Astrocyte of the hippocampus (primary cell): ENCODE measurements at regions not wholly inside any gene's neighbourhood (a gene's known extent, or its start where the extent isn't known, plus 50 kb on each side); places are given as distances from the start of the nearest gene placed in this dataset.

Source experiments
- DNase-seq: peaks from one replicate; pipeline ENCODE4 v3.0.0; 2011; ENCODE audit warnings: low read depth, low spot score

DNA sequence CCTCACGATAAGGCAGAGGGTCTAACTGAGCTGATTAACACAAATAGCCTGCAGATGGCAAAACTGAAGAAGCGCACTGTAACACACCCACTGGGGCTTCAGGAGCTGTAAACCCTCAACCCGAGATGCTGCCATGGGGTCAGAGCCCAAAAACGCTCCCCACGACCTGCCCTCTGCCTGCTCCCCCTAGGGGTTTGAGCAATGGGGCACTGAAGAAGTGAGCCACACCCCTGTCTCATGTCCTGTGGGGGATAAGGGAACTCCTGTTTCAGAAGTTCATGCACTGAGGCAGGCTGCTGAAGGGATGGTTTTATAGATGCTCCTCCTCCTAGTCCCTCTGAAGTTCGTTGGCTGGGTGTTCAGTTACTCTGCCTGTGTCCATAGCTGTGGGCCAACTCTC is 105.9 kb upstream of the CELF4 start:
- DNase-seq: no peak

DNA sequence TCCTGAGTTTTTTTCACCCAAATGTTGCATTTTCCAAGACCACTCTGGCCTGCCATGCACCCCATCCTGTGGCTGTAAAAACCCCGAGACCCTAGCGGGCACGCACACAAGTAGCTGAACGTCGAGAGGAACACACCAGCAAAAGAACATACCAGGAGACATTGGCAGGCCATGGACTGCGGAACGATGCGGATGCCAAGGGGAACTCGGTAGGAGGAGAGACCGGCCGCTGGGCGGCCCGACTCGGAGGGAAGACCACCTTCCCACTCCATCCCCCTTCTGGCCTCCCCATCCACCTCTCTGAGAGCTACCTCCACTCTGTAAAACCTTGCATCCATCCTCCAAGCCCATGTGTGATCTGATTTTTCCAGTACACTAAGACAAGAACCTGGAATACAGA is 105.5 kb upstream of the CELF4 start:
- no peak for DNase-seq

DNA sequence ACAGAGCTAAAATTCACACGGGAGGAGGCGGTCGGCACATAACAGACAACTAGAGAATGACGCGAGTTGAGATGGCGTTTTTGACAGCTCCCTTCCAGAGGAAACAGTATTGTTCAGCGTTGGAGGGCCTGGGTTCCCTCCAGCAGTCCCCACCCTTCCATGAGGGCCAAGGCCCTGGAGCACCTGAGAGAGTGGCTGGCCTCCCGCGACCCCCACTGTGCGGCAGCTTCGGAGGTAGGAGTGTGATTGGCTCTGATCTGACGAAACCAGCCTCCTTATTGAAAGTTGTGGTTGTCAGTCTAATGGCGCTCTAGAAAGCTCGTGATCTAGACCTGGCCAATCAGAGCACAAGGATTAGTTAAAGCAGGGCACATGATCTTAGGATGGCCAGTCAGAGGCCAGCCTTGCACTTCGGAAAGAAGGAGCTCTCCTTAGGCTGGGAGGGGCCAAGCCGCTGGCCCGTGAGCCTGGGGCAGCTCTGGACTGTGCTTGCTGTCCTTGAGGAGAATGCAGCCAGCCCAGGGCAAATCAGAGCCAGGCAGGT is 104.5 kb upstream of the CELF4 start:
- DNase-seq: no peak

DNA sequence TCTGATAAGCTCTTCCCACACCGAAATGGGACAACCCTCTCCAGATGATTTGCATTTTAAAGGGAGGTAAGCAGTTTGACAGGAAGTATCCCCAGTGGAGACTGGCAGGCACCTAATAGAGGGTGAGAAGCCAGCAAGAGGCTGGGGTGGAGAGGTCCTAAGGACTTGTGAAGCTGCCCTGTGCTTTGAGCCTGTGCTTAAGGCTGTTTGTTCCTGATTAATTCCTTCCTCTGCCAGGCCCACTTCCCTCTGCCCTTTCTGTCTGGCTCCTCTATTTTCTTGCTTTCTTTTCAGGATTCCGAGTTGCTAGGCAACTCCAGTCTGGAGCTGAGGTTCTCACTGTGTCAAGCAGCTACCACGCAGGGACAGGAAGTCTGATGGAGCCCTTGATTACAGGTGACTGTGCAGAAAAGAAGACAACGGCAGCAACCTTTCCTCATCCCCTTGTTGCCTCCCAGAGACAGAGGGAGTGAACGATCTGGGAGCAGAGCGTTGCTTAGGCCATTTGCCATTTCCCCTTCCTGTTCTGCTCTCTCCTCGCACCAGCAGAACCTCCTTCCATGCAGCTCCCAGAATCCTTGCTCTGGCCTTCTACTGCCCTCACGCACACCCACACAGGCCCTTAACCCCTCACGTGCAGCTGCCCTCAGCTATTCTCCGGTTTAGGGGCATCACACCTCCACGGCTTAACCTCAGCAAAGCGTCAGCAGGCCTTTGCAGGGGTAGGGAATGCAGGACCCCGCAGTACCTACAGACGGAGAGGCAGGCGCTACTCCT is 103.6 kb upstream of the CELF4 start:
- DNase-seq: peak; percentile 4

DNA sequence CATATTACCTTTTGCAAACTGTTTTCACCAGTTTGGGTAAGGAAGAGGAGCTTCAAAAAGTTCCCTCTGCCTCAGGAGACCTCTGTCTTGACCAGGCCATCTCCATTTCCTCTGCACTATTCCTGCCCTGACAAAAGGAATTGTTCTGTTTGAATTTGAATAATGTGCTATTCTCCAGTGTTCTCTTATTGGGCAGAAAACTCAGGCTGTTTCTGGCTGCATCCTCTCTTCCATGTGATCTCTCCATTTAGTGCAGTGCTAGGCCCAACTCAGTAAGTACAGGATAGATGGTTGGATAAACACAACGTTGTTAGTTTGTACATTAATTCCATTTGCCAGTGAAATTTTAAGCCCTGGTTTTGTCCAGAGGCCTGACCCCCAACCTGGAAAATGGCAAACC is 102.2 kb upstream of the CELF4 start:
- DNase-seq: no peak

DNA sequence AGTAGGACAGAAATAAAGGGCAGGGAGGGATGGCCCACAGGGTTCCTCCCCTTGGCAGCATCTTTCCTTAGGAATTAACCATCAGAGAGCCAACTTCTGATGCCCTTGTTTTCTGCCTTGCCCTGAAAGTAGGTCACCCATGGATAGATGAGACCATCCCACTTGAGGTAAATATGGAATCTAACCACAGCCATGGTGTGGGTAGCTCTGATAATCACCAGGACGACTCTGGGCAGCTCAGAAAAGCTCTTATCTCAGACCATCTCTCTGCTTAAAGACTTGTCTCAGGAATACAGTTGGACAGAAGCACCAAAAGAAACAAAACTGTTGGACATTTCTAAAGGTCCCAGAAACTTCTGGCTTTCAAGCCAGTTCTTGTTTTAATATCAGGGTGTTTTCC is 101.4 kb upstream of the CELF4 start:
- DNase-seq: no peak

DNA sequence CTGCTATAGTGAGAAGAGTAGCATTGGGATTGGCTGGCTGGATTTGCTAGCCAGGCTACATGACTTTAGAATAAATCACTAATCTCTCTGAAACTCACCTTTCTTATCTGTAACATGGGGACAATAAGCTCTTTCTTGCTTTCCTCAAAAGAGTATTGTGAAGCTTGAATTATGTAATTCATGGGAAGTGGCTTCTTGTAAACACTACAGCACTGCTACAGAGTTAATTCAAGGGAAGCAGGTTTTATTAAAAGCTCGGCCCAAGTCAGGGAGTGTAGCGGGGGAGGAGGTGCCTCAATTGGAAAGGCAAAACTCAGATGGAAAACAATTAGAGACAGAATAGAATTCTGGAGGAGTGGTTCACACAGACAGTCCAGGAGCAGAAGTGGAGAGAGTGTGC is 100.9 kb upstream of the CELF4 start:
- no peak for DNase-seq

DNA sequence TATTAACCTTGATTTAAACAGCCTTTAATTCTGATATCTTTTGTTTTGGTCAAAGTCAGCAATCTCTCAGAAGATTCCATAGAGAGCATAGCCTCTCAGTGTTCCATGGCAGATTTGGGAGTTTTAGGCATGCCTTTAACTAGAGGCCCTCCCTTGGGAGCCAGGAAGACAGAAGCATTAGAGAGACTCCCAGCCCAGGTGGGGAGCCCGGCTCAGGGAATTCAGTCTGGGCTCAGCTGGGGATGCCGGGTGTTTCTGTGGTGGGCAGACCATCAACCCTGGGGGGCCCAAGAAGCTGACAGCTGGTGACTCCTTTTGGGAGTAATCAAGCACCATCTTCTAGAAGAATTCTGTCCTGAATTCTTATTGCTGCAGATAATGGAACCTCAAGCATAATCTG is 99.7 kb upstream of the CELF4 start:
- no peak for DNase-seq

DNA sequence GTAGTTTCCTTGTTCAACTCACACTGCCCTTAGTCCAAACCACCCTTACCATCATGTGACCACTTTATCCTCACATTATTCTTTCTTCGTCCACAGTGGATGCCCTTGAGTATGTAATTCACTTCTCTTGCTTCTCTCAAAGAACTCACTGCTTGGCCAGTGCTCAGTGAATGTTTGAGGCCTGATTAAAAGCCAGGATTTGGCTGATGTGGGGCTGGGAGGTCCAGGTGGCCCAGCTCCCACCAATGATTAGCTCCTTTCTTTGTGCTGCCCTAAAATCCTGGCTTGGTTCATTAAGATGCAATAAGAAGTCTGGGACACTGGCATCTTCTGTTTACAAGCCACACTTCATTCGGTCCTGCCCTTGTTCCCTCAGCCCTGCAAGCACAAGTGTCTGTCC is 97.8 kb upstream of the CELF4 start:
- no peak for DNase-seq

DNA sequence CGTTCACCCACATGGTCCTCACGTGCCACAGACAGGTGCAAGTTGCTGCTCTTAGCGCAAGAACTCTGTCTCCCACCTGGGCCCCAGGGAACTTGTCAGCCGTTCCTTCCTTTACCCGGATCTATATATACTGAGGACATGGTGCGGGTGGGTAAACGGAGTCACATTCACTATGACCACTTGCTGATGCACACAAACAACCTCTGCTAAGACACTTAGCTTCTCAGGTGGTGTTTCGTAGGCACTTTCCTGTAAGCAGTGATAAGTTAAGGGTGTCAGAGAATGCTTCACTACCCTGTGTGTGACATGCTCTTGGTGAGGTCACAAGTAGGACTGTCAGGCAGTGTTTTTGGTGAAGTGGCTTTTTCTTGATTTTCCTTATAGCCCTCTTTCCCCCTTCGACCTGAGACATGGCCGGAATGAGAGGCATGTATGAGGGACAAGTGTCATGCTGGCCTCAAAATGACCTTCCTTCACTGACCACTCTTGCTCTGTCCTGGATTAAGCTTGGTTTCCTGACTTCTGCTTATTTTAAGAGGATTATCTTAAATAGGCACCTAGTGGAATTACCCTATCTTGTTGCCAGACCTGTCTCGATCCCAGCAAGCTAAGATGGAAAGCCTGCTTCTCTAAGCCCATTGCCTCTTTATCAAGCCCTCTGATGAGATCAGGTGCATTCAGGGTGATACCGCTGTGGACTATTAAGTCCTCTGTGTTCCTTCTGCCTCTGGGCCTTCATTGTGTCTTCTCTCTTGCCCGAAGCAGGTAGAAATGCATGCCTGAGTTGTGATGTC is 97.1 kb upstream of the CELF4 start:
- no peak for DNase-seq

DNA sequence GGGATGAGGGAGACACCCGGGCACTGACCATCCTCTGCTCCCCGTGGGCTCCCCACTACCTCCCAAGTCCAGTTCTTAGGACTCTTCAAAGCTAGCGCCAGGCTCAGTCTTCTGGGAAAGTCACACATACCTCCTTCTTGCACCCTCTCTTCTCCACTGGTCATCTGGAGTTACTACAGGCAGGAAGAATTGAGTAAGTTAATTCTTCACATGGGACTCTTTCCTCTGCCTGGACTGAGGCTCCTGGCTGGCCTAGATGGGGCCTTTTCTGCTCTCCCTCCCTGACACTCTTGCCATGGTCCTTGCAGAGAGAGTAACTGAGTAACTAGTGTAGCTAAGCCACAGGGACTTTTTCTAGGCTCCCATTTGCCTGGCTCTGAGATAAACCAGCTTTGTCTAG is 96.5 kb upstream of the CELF4 start:
- DNase-seq: no peak

DNA sequence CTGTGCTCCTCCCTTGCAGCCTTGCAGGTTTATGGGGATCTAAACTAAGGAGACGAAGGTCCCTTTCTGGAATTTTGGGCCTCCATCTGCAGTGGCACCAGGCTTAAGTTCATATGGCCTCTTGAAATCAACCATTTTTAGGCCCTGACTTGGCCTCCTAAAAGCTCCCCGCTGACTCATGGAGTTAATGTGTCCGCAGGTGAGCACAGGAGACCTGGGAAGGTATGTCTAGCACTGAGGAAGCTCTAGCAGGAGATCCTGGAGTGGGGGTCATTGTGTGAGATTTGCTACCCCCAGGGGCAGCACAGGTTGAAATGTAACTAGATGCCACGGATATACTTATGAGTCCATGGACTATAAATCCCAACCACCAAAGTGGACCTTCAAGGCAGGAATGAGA is 95.9 kb upstream of the CELF4 start:
- no peak for DNase-seq

DNA sequence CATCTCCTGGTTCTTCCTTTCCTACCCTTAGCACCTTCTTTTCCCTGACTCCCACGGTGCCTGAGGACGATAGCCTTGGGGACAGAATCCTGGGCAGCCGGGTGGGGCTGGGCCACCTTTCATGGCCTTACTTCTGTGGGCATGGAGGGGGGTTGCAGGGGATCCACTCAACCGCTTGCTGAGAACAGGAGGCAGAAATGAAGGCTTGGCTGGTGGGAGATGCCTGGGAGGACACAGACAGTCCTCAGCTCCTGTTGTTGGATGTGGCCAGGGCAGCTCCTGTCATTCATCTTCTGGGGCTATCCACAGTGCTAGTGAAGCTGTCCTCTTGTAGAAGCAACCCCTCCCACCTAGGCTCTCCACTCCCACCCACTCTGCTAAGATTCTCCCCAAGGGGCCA is 95.5 kb upstream of the CELF4 start:
- no peak for DNase-seq

DNA sequence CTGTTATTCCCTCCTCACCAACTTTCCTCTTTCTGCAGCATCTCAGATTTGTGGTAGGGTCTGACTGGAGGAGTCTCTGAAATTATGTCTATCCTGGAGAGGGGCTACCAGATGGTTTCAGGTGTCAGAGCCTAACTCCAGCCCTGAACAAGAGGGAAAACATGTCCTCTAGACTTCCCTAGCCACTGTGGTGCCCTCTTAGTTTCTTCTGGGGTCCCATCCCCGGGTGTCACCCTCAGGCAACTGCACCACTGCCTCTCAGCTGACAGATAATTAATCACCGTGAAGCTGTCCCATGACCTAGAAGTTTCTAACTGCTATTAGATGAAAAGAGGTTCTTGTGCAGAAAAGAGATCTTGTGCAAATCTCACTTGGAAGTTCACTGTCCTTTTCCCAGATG is 95.1 kb upstream of the CELF4 start:
- DNase-seq: no peak

DNA sequence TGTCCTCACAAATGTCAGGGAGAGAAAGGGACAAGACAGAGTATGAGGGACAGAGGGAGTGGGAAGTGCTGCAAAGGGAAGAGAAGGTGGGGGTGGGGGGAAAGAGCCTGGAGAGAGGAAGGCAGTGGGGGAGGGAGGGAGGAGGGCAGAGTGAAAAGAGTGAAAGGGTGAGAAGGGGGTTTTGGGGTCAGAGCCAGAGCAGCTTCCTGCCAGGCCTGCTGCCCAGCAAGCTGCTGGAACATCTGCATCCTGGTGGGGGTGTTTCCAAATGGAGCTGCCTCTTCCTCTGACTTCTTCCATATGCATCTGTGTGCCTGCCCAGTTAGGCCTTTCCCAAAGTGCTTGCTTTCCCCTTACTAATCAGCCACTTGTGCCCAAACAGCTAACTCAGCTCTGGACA is 94.3 kb upstream of the CELF4 start:
- DNase-seq: no peak

DNA sequence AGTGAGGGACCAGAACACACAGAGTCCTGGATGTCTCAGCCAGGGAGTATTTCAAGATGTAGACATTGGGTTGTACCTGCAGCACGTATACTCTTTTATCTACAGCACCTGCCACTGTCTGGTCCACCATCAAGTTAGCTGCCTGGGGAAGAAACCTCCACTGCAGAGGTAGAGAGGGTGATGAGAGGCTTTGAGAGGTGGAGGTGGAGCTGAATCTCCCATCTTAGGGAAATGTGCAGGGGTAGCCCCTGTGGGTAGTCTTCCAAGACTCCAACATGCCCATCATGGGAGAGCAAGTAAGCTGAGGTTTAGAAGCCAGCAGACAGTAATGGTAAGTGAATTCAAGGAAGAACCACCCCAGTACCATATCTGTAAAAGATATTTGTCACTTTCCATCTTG is 93.3 kb upstream of the CELF4 start:
- no peak for DNase-seq

DNA sequence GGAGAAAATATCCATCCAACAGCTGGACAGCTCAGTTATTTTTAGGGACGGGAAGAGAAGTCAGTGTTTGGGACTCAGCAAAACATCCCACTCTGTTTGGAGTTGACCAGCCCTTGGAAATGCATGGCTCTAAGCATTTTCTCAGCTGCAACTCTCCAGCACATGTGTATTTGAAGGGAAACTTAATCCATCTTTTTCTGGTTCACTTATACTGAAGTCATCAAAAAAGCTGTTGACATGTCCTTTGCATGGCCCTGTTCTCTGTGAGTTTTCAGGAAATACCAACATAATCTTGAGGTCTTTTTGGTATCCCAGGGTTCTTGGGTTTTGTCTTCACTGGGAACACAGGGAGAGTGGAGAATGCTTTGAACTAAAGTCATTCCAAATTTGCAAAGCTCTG is 91.9 kb upstream of the CELF4 start:
- DNase-seq: no peak

DNA sequence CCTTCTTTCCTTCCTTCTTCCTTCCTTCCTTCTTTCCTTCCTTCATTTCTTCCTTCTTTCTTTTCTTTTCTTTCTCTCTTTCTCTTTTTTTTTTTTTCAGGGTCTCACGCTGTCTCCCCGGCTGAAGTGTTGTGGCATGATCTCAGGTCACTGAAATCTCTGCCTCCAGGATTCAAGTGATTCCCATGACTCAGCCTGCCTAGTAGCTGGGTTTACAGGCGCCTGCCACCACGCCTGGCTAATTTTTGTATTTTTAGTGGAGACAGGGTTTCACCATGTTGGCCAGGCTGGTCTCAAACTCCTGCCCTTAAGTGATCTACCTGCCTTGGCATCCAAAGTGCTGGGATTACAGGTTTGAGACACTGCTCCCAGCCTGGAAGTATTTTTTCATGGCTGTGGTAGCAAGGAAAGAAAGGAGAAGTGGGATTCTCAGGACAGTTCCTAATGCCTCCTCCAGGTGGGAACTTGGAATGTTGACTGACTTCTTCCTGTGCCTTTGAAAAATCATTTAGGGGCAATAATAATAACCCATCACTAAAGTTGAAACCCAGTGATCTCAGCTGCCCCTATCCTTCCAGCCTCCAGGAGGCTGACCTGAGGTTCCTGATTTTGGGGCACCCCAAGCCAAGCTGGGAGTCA is 89.3 kb upstream of the CELF4 start:
- no peak for DNase-seq

DNA sequence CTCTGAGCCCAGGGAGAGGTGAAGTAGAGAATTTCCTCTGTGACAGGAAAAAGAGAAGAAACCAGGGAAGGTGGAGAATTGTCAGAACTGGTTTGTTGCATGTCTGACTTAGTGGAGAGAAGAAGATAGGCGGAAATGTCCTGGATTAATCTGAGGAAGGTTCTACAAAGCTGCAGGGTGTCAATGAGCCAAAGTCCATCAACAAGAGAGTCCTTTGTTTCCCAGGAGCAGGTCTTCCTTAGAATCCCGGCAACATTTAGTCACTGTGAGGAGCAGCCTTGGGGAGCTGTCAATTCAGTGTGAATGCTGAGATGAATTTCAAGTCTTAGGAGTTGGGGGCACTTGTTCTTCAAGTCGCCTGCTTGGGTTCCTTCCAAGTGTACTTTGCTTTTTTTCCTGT is 88.4 kb upstream of the CELF4 start:
- DNase-seq: no peak

DNA sequence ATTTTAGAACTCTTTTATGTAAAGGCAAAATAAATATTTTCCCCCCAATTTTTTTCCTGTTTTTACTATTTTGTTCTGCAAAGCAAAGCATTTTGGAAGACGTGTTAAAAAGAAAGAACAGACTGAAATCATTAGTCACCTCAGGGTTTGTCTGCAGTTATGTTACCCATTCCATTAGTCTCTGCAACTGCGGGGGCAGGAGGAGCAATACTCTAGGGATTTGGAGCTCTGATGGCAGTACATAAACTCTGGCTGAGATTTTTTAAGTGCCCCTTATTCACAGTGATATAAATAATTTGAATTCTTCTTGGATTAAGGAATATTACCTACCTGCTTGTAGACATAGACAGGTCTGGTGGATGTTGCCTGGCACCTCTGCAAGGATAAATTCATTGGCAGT is 88.0 kb upstream of the CELF4 start:
- DNase-seq: no peak

DNA sequence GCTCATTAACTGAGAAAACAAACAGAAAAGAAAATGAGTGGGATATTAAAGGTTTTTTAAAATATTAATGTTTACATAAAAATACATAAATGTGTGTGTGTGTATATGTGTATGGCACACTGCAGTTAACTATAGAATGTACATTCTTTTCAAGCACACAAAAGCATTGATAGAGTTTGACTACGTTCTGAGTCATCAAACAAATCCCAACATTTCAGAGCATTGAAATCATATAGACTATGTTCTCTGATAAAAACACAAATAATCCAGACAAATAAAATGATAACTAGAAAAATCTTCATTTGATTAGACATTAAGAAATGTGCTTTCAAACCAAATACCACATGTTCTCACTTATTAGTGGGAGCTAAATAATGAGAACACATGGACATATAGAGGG is 84.3 kb upstream of the CELF4 start:
- DNase-seq: no peak

DNA sequence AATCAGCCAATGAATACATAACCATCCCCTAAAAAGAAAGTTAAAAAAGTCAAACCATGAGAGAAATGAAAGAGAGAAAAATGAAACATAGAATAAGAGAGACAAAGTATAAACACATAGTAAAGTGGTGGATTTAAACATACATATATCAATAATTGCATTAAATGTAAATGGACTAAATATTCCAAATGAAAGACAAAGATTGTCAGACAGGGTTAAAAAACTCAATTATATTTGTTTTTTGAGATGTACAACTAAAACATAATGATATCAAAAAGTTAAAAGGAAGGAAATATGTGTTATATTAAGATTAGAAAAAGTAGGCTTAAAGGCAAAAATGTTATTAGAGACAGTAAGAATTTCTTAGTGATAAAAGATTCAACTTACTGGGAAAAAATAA is 83.8 kb upstream of the CELF4 start:
- DNase-seq: no peak

DNA sequence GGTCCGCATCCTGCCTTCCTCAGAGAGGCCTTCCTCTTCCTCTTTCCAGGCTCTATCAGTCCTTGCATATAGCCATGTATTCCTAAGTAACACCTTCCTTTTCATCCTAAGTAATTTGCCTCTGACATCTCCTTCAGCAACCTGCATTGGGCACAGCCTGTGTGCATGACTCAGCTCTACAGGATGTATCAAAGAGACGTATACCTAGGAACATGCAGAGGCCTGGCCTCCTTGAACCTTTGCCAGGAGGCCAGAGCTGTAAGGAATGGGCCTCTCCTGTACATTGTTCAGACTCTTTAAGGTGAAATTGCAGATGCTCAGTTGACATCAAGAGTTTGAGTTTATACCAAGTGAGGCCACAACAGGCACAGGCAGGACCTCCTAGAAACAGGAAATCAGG is 76.0 kb upstream of the CELF4 start:
- DNase-seq: no peak
